Immature natural killer cell (primary cell): ENCODE measurements at regions not wholly inside any gene's neighbourhood (a gene's known extent, or its start where the extent isn't known, plus 50 kb on each side); places are given as distances from the start of the nearest gene placed in this dataset.

Experiments used
- DNase-seq, 3 donors: peaks; one replicate each; pipeline ENCODE4 v3.0.0; 2022; ENCODE audit warnings: mixed read lengths in 1 of 3
- H3K27ac Mint-ChIP-seq, 6 donors: one replicate each; pipeline ENCODE4 v1.8.0; 2020; ENCODE audit warnings: mixed read lengths in 6 of 6, mild to moderate bottlenecking in 5 of 6, inconsistent platforms in 4 of 6, moderate library complexity in 3 of 6
- H3K27me3 Mint-ChIP-seq, 3 donors: one replicate each; pipeline ENCODE4 v1.8.0; 2020 to 2021; ENCODE audit warnings: low read depth in 3 of 3, mild to moderate bottlenecking in 3 of 3, mixed read lengths in 3 of 3, moderate library complexity in 3 of 3, inconsistent platforms in 1 of 3
- H3K36me3 Mint-ChIP-seq, 3 donors: one replicate each; pipeline ENCODE4 v1.8.0; 2020; ENCODE audit warnings: mixed read lengths in 3 of 3, inconsistent platforms in 2 of 3, mild to moderate bottlenecking in 2 of 3
- H3K4me1 Mint-ChIP-seq, 2 donors: one replicate each; pipeline ENCODE4 v1.8.0; 2020; ENCODE audit warnings: inconsistent platforms in 2 of 2, mild to moderate bottlenecking in 2 of 2, mixed read lengths in 2 of 2, moderate library complexity in 1 of 2
- H3K4me3 Mint-ChIP-seq, 5 donors: one replicate each; pipeline ENCODE4 v1.8.0; 2020; ENCODE audit warnings: mild to moderate bottlenecking in 5 of 5, mixed read lengths in 5 of 5, inconsistent platforms in 3 of 5, moderate library complexity in 3 of 5
- H3K9me3 Mint-ChIP-seq, 6 donors: one replicate each; pipeline ENCODE4 v1.8.0; 2020; ENCODE audit warnings: mild to moderate bottlenecking in 6 of 6, mixed read lengths in 6 of 6, inconsistent platforms in 4 of 6, moderate library complexity in 3 of 6

DNA sequence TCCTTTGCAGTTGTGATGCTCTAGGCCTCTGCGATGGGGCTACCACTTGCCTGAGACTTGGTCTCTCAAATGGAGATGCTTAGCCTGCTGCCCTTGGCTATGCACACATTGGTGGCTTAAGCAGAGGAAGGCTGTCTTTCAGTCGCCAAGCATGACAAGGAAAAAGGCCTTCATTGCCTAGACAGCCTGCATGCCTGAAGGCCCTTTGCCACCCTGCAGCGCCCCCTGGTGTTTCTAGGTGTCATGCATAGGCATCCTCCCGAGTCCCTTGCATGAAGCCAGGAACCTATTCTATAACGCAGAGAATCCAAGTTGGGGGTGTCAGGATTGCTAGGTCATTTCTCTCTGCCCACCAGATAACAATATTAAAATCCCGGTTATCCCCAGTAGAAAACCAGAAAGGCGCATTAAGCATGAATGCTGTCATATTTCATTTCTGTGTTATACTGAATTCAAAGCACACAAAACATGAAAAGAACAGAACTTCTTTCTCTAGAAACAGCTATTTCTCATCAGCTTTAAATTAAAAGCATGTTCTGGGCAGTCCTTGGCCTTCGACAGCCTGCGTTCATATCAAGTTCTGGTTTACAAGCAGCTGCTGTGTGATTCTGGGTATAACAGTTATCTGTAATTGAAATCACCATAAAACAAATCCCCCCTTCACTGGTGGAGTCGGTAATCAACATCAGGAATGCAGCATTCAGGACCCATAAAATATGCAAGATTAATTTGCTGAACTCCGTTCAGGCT, 59.7 kb upstream of the TRPC7 start:
- Mint-ChIP-seq H3K27ac (no peak overlapping the region), H3K4me1 (no peaks in the 10 kb centered on the region), H3K27me3 (peaks cover 0 to 2% (median 0%) of the 10 kb centered on the region in 3 donors), H3K36me3 (no peaks in the 10 kb centered on the region), H3K4me3 (no peak overlapping the region), H3K9me3 (peaks cover 0 to 9% (median under 1%) of the 10 kb centered on the region in 6 donors)
- no peak for DNase-seq

- H3K9me3 Mint-ChIP-seq: peaks cover 0 to 9% (median 3%) of the 10 kb centered on the region in 6 donors
- no peak overlapping the region for H3K27ac Mint-ChIP-seq
- H3K4me3 Mint-ChIP-seq: no peak overlapping the region
- no peak for DNase-seq
- H3K27me3 Mint-ChIP-seq: peaks cover 0 to 2% (median 0%) of the 10 kb centered on the region in 3 donors
- H3K4me1 Mint-ChIP-seq: no peaks in the 10 kb centered on the region
- no peaks in the 10 kb centered on the region for H3K36me3 Mint-ChIP-seq
Observed at GRCh38 chr5:136423944-136424606, 58.7 kb upstream of the TRPC7 start.

DNA sequence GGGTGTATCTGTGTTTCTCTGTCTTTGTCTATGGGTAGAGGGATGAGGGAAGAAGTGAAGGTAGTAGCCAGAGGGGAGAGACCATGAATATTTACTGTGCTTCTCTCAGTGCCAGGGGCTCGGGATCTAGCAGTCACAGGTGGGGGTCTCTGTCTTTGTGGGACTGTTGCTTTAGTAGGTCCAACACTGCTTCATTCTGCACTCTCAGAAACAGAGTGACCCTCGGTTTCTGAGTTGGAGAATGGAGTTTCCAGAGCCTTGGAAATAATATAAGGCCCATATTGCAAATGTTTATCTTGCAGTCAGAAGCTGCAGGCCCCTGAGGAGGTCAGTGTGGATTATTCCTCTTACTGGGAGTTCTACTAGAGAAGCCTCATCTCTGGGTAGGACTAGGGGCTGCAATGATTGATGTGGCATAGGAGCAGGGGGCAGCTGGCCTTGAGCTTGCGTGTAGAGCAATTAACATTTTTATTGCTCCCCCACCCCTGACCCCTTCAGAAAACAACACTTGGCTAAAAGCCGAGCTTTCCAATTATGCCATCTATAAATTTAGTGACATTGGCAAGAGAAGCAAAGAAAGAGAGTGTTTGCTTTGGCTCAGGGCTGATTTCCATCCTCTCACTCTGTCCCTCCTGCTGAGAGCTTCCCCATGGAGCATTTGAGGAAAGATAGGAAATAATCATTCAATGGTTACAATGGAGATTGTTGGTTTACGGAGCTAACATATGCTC, 55.0 kb upstream of the TRPC7 start:
- Mint-ChIP-seq H3K27me3 (no peaks in the 10 kb centered on the region), H3K9me3 (peaks cover 1 to 6% (median 5%) of the 10 kb centered on the region in 6 donors), H3K4me1 (no peaks in the 10 kb centered on the region), H3K36me3 (no peaks in the 10 kb centered on the region), H3K4me3 (no peak overlapping the region), H3K27ac (no peak overlapping the region)
- no peak for DNase-seq

GRCh38 chr5:136418301-136418700, 53.0 kb upstream of the TRPC7 start:
- no peak for DNase-seq
- H3K27me3 Mint-ChIP-seq: peaks cover 0 to 2% (median 0%) of the 10 kb centered on the region in 3 donors
- H3K4me3 Mint-ChIP-seq: no peak overlapping the region
- peaks cover 1 to 6% (median 4%) of the 10 kb centered on the region in 6 donors for H3K9me3 Mint-ChIP-seq
- H3K27ac Mint-ChIP-seq: no peak overlapping the region
- H3K36me3 Mint-ChIP-seq: no peaks in the 10 kb centered on the region
- no peaks in the 10 kb centered on the region for H3K4me1 Mint-ChIP-seq
